ENCODE measurements at regions not wholly inside any gene's neighbourhood (a gene's known extent, or its start where the extent isn't known, plus 50 kb on each side); places are given as distances from the start of the nearest gene placed in this dataset.

GRCh38 chr19:30620354-30620753 is 248.2 kb downstream of the ZNF536 start:
- no peak overlapping the region for H3K27ac ChIP-seq
- TF ChIP-seq POLR2A (IDR thresholded peaks at IDR 0.05) (no peak), POLR2AphosphoS5 (IDR thresholded peaks at IDR 0.05) (no peak), EP300 (IDR thresholded peaks at IDR 0.05) (no peak), CTCF (IDR thresholded peaks at IDR 0.05) (no peak)
- H3K9me3 ChIP-seq = peaks cover 8% of the 10 kb centered on the region
- no peaks in the 10 kb centered on the region for H3K36me3 ChIP-seq
- H3K4me1 ChIP-seq = no peaks in the 10 kb centered on the region
- H3K27me3 ChIP-seq = peaks cover 11% of the 10 kb centered on the region
- H3K4me3 ChIP-seq = no peak overlapping the region
- DNase-seq (ENCODE audit: low spot score in 2 of 2) = no peak
- 75% methylated on average over 4 of the region's 4 CpGs for WGBS

DNA sequence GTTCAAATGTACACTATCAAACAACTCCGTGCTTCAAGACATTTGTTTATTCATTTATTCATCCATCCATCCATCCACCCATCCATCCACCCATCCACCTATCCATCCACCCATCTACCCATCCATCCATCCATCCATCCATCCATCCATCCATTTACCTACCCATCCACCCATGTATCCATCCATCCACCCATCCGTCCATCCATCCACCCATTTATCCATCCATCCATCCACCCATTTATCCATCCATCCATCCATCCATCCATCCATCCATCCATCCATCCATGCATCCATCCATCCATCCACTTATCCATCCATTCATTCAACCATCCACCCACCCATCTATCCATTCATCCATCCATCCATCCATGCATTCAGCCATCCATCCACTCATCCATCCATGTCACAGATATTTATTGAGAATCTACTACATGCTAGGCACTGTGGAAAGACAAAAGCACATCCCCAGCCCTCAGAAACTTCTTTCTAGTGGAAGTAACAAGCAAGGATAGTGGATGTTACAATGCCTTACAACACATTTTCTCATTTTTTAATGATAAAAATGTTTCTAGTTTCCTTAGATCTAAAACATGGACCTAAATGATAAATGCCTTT is 237.6 kb downstream of the ZNF536 start:
- H3K4me3 ChIP-seq = no peak overlapping the region
- TF ChIP-seq CTCF (IDR thresholded peaks at IDR 0.05) = no peak
- TF ChIP-seq POLR2A (IDR thresholded peaks at IDR 0.05) = no peak
- TF ChIP-seq POLR2AphosphoS5 (IDR thresholded peaks at IDR 0.05) = no peak
- no peak for TF ChIP-seq EP300 (IDR thresholded peaks at IDR 0.05)
- H3K27me3 ChIP-seq = no peaks in the 10 kb centered on the region
- no peaks in the 10 kb centered on the region for H3K36me3 ChIP-seq
- no peak overlapping the region for H3K27ac ChIP-seq
- no peaks in the 10 kb centered on the region for H3K4me1 ChIP-seq
- WGBS = 95% methylated on average over 2 of the region's 2 CpGs
- no peaks in the 10 kb centered on the region for H3K9me3 ChIP-seq
- no peak for DNase-seq (ENCODE audit: low spot score in 2 of 2)

DNA sequence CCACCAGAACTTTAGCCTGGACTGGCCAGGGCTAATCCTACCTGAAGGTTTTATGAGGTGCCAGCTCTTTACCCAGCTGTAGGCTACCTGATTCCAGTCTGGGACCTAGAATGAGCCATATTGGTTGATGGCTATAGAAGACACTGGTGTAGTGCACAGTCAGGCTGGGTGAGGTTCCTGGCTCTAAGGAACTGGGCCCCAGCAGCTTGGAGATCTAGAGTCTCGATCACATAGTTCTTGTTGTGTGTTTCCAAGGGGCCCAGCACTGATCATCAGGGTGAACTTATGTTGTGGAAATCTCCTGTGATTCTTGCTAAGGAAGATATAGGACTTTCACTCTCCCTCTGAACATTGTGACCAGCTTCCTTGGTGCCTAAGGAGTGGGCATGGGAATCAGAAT is 236.3 kb downstream of the ZNF536 start:
- TF ChIP-seq POLR2AphosphoS5 (IDR thresholded peaks at IDR 0.05) (no peak), EP300 (IDR thresholded peaks at IDR 0.05) (no peak), CTCF (IDR thresholded peaks at IDR 0.05) (no peak), POLR2A (IDR thresholded peaks at IDR 0.05) (no peak)
- Histone ChIP-seq H3K27ac (no peak overlapping the region), H3K4me3 (no peak overlapping the region), H3K4me1 (no peaks in the 10 kb centered on the region), H3K36me3 (no peaks in the 10 kb centered on the region), H3K27me3 (no peaks in the 10 kb centered on the region), H3K9me3 (no peaks in the 10 kb centered on the region)
- no CpG with 5 or more reads among the region's 1 CpG for WGBS
- DNase-seq (ENCODE audit: low spot score in 2 of 2) = no peak
